ENCODE measurements at regions not wholly inside any gene's neighbourhood (a gene's known extent, or its start where the extent isn't known, plus 50 kb on each side); places are given as distances from the start of the nearest gene placed in this dataset.

DNA sequence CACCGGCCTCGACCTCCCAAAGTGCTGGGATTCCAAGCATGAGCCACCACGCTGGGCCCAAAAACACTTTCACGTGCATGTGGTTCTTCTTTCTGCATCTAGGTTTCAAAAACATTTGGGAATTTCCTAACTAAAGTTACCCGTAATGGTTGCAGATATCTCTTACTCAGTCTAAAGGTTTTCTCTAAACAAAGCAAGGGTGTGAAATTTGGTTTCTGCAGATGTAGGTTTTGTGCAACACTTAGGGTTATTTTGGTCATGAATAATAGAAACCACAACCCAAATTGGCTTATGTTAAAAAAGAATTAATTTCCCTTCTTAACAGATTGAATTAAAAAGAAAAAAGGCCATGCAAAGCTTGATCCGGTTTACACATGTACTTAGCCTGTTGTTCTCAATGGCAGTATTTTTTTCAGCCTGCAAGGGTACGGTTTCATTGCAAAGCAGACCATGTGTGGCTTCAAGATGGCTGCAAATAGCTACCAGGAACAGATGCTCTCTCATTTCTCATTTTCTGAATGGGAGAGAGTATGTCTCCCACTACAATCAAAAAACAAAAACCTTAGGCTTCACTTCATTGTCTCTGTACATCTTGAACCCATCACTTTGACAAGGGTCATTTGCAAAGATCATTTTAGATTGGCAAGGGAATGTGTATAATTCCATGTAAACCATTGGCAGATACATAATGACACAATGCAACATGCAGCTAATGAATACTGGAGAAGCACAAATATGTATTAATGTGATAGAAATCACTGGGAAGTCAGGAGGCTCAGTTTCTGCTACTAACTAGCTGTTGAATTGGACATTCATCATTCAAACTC is 491.2 kb upstream of the FLRT2 start:
- no peak overlapping the region for H3K4me3 ChIP-seq (ENCODE audit: low read depth, low read length)
- TF ChIP-seq, protein P1, sequence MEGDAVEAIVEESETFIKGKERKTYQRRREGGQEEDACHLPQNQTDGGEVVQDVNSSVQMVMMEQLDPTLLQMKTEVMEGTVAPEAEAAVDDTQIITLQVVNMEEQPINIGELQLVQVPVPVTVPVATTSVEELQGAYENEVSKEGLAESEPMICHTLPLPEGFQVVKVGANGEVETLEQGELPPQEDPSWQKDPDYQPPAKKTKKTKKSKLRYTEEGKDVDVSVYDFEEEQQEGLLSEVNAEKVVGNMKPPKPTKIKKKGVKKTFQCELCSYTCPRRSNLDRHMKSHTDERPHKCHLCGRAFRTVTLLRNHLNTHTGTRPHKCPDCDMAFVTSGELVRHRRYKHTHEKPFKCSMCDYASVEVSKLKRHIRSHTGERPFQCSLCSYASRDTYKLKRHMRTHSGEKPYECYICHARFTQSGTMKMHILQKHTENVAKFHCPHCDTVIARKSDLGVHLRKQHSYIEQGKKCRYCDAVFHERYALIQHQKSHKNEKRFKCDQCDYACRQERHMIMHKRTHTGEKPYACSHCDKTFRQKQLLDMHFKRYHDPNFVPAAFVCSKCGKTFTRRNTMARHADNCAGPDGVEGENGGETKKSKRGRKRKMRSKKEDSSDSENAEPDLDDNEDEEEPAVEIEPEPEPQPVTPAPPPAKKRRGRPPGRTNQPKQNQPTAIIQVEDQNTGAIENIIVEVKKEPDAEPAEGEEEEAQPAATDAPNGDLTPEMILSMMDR (IDR thresholded peaks at IDR 0.05; ENCODE audit: low read depth, low read length) = no peak

GRCh38 chr14:85039353-85039626 is 490.7 kb upstream of the FLRT2 start:
- no peak overlapping the region for H3K4me3 ChIP-seq (ENCODE audit: low read depth, low read length)
- TF ChIP-seq, protein P1 (IDR thresholded peaks at IDR 0.05; ENCODE audit: low read depth, low read length) = no peak

DNA sequence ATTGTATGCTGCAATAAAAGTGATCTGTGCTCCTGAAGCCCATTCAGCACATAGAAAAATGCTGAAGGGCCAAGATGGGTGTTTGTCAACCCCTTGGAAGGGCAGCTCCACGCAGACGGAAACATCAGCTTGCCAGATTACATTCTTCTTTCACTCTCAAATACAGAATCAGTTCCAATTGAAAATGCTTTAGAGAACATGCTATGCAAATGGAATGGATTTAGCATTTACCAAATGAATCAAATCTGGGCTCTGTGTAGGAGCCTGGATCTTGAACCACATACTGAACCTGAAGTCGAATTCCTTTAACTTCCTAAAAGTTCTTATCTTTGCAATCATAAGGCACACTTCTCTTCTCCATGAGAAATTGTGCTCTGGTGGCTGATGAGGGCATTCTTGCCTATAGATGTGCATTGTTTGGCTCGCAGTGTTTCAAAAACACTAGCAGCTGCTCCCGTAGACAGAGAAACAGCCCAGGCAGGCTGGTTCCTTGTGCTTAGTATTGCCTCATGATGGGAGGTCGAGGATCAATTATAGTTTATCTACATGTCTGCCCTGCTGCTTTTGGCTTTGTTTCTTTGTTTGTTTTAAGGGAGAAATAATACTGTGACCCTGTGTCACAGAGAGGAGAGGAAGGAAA is 489.8 kb upstream of the FLRT2 start:
- TF ChIP-seq, protein P1 (IDR thresholded peaks at IDR 0.05; ENCODE audit: low read depth, low read length) = no peak
- H3K4me3 ChIP-seq (ENCODE audit: low read depth, low read length) = no peak overlapping the region

GRCh38 chr14:85041618-85042017 is 488.3 kb upstream of the FLRT2 start:
- H3K4me3 ChIP-seq (ENCODE audit: low read depth, low read length) = no peak overlapping the region
- TF ChIP-seq, protein P1 (IDR thresholded peaks at IDR 0.05; ENCODE audit: low read depth, low read length) = no peak

- TF ChIP-seq, protein P1 (IDR thresholded peaks at IDR 0.05; ENCODE audit: low read depth, low read length) = no peak
- H3K4me3 ChIP-seq (ENCODE audit: low read depth, low read length) = no peak overlapping the region
Observed at GRCh38 chr14:85042301-85042700, 487.6 kb upstream of the FLRT2 start.

DNA sequence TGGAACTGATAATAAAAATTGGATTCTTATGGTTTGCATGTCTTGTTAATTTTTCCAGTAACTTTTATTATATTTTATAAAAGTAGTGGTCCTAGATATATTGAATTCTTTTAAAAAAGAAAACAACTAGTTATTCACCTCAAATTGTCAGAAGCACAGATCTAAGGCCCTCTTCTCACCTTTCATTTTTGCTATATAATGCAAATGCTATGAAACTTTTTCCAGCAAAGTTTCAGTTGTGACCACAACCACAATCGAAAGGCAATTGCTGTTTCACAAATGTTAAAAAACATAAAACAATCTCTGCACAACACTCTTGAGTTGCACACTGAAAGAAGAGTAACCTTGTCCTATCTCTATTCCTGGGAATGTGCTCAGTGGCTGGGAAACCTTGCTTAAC is 479.8 kb upstream of the FLRT2 start:
- H3K4me3 ChIP-seq (ENCODE audit: low read depth, low read length) = no peak overlapping the region
- TF ChIP-seq, protein P1 (IDR thresholded peaks at IDR 0.05; ENCODE audit: low read depth, low read length) = no peak

GRCh38 chr14:85052646-85053045 is 477.3 kb upstream of the FLRT2 start:
- H3K4me3 ChIP-seq (ENCODE audit: low read depth, low read length) = no peak overlapping the region
- TF ChIP-seq, protein P1 (IDR thresholded peaks at IDR 0.05; ENCODE audit: low read depth, low read length) = no peak

Data from WI38 (cell line).